Mesendoderm (in vitro differentiated cells): ENCODE measurements at regions not wholly inside any gene's neighbourhood (a gene's known extent, or its start where the extent isn't known, plus 50 kb on each side); places are given as distances from the start of the nearest gene placed in this dataset.

Experiments used
- DNase-seq: peaks from one replicate; pipeline ENCODE4 v3.0.0; 2013
- H2AK5ac ChIP-seq: 2 replicates; pipeline ENCODE4 v1.6.1; 2013; ENCODE audit warnings: low read length, inconsistent platforms
- H2BK120ac ChIP-seq: 2 replicates; pipeline ENCODE4 v1.6.1; 2013; ENCODE audit warnings: low read depth, mild to moderate bottlenecking, low read length, moderate library complexity, mixed read lengths
- H2BK15ac ChIP-seq: replicated peaks from 2 replicates; pipeline ENCODE4 v1.6.1; 2013; ENCODE audit warnings: low read depth, mild to moderate bottlenecking, moderate library complexity
- H2BK5ac ChIP-seq: 2 replicates; pipeline ENCODE4 v1.6.1; 2013; ENCODE audit warnings: low read length, inconsistent platforms
- H3K18ac ChIP-seq: 2 replicates; pipeline ENCODE4 v1.6.1; 2013; ENCODE audit warnings: mild to moderate bottlenecking, low read length, mixed read lengths
- H3K23ac ChIP-seq: one replicate; pipeline ENCODE4 v1.6.1; 2013; ENCODE audit warnings: low read length
- H3K27ac ChIP-seq: 2 replicates; pipeline ENCODE4 v1.5.1; 2013; ENCODE audit warnings: low read depth, mild to moderate bottlenecking, inconsistent platforms, low read length, moderate library complexity
- H3K27me3 ChIP-seq: 2 replicates; pipeline ENCODE4 v1.6.1; 2013; ENCODE audit warnings: low read length, control low read depth, mild to moderate bottlenecking, inconsistent platforms; ENCODE audit not compliant: insufficient read depth, poor library complexity
- H3K36me3 ChIP-seq: 2 replicates; pipeline ENCODE4 v1.6.1; 2013; ENCODE audit warnings: low read length, inconsistent platforms; ENCODE audit not compliant: control insufficient read depth, insufficient read depth
- H3K4ac ChIP-seq: one replicate; pipeline ENCODE4 v1.6.1; 2013; ENCODE audit warnings: low read depth, mild to moderate bottlenecking, low read length, moderate library complexity
- H3K4me1 ChIP-seq: 2 replicates; pipeline ENCODE4 v1.6.1; 2013; ENCODE audit warnings: low read depth, low read length, inconsistent platforms; ENCODE audit not compliant: control insufficient read depth
- H3K4me2 ChIP-seq: 2 replicates; pipeline ENCODE4 v1.6.1; 2013; ENCODE audit warnings: low read length
- H3K4me3 ChIP-seq: 2 replicates; pipeline ENCODE4 v1.5.1; 2013; ENCODE audit warnings: mild to moderate bottlenecking, low read length
- H3K56ac ChIP-seq: one replicate; pipeline ENCODE4 v1.6.1; 2013; ENCODE audit warnings: low read length
- H3K79me1 ChIP-seq: 2 replicates; pipeline ENCODE4 v1.6.1; 2013; ENCODE audit warnings: low read length, inconsistent platforms
- H3K79me2 ChIP-seq: 2 replicates; pipeline ENCODE4 v1.6.1; 2013; ENCODE audit warnings: mild to moderate bottlenecking, low read length; ENCODE audit not compliant: control insufficient read depth, insufficient read depth
- H3K9ac ChIP-seq: 2 replicates; pipeline ENCODE4 v1.6.1; 2013; ENCODE audit warnings: low read length, inconsistent platforms
- H4K5ac ChIP-seq: one replicate; pipeline ENCODE4 v1.6.1; 2013; ENCODE audit warnings: low read length
- H4K8ac ChIP-seq: one replicate; pipeline ENCODE4 v1.6.1; 2013; ENCODE audit warnings: low read depth, mild to moderate bottlenecking, control low read depth, low read length, moderate library complexity
- WGBS: extraction: QIAGEN DNeasy Blood & Tissue Kit; methylation state at CpG from one replicate; pipeline ENCODE4 v1.1.7; 2013; ENCODE audit warnings: low lambda C conversion rate, missing lambda C conversion rate; ENCODE audit not compliant: insufficient coverage; ENCODE audit errors: extremely low coverage; 5-methylcytosine and 5-hydroxymethylcytosine counted together

DNA sequence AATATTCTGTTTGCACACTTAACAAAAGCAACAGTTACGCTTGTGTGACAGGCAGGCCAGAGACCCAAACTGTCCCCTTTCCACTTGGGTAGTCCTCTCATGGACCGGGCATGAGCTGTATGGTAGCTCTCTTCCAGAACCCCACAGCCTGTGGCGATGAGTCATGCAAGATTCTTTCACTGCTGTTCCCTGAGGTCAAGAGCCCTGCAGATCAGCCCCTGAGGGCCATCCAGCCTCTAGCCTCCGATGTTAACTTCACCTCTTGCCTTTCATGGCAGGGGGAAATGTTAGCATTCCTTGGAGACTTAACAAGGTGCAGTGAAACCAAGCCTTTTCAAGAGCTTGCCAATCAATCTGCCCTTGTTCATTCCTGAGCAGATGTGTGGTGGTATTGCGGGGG is 63.2 kb upstream of the DEUP1 start:
- no peak overlapping the region for H2BK120ac ChIP-seq
- H3K23ac ChIP-seq: no peak overlapping the region

DNA sequence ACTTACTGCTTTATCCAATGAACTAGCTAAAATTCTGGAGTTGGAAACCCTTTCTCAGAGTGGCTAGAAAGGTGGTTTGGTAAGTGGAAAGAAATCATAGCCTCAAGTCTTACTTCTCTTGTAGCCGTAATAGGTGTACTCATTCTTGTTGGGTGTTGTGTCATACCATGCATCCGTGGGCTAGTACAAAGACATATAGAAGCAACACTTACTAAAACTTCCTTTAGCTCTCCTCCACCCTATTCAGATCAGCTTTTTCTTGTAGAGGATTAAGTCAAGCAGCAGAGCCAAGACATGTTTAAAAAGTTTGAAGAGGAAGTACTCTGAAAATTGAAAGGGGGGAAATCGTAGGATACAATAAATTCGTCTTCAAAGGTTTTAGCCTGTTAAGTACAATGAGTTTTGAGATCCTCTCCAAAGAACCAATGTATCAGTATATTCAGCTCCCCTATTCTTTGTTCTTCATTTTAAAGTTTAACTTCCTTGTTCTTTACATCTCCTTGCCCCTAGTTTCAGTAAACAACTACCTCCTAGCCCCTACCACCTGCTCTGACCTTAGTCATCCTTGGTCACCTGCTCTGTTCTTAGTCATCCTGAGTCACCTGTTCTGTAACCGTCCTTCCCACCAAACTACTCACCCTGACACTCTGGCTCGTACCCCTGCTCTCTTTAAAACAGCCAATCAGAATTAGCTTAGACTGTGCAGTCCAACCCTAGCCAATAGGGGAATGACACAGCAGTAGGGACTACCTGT is 62.1 kb upstream of the DEUP1 start:
- no peak overlapping the region for H2BK120ac ChIP-seq
- H3K4me2 ChIP-seq: no peak overlapping the region
- DNase-seq: no peak
- no peak overlapping the region for H2AK5ac ChIP-seq
- H3K23ac ChIP-seq: no peak overlapping the region
- H3K18ac ChIP-seq: no peak overlapping the region
- no peaks in the 10 kb centered on the region for H3K4me1 ChIP-seq
- H3K9ac ChIP-seq: no peak overlapping the region
- no peak overlapping the region for H4K8ac ChIP-seq
- no peak overlapping the region for H3K56ac ChIP-seq
- H3K27me3 ChIP-seq: peaks cover 1% of the 10 kb centered on the region
- H2BK5ac ChIP-seq: no peak overlapping the region
- H3K79me2 ChIP-seq: no peaks in the 10 kb centered on the region
- H4K5ac ChIP-seq: no peak overlapping the region
- no peak overlapping the region for H3K27ac ChIP-seq
- no peak overlapping the region for H3K4me3 ChIP-seq
- no peaks in the 10 kb centered on the region for H3K36me3 ChIP-seq
- no peaks in the 10 kb centered on the region for H3K79me1 ChIP-seq
- H2BK15ac ChIP-seq: no peak overlapping the region
- WGBS: no CpG with 5 or more reads among the region's 6 CpGs
- H3K4ac ChIP-seq: no peak overlapping the region

More for the DNA sequence above, 63.2 kb upstream of the DEUP1 start:
- H4K5ac ChIP-seq: no peak overlapping the region
- no peak overlapping the region for H2BK5ac ChIP-seq
- H3K4me1 ChIP-seq: no peaks in the 10 kb centered on the region
- no peak overlapping the region for H3K56ac ChIP-seq
- no peak overlapping the region for H4K8ac ChIP-seq
- peak; percentile 35 for DNase-seq
- no peak overlapping the region for H3K18ac ChIP-seq
- no CpG with 5 or more reads among the region's 5 CpGs for WGBS
- H3K4me2 ChIP-seq: no peak overlapping the region
- H3K27me3 ChIP-seq: peaks cover 1% of the 10 kb centered on the region
- no peaks in the 10 kb centered on the region for H3K79me1 ChIP-seq
- H3K4ac ChIP-seq: no peak overlapping the region
- H3K9ac ChIP-seq: no peak overlapping the region
- no peaks in the 10 kb centered on the region for H3K79me2 ChIP-seq
- H2AK5ac ChIP-seq: no peak overlapping the region
- H2BK15ac ChIP-seq: no peak overlapping the region
- no peak overlapping the region for H3K4me3 ChIP-seq
- H3K27ac ChIP-seq: no peak overlapping the region
- H3K36me3 ChIP-seq: no peaks in the 10 kb centered on the region

DNA sequence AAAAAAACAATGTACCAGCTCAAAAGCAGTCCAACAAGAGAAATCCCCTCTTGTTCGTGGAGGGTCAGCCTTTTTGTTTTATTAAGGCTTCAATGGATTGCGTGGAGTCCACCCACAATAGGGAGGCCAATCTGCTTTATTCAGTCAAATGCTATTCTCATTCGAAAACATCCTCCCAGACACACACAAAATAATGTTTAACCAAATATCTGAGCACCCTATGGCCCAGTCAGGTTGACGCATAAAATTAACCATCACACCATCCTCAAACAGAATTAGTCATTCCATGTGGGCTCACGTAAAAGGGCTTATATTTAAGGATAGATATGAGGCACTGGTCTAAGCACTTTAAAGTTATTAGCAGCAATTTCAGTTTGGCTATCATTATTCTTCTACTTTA is 58.9 kb upstream of the DEUP1 start:
- no peak overlapping the region for H3K9ac ChIP-seq
- no peak overlapping the region for H4K5ac ChIP-seq
- no peak overlapping the region for H3K56ac ChIP-seq
- WGBS: no CpG with 5 or more reads among the region's 5 CpGs
- H3K23ac ChIP-seq: no peak overlapping the region
- H3K27ac ChIP-seq: no peak overlapping the region
- no peak overlapping the region for H4K8ac ChIP-seq
- H2BK120ac ChIP-seq: no peak overlapping the region
- no peak overlapping the region for H3K4me3 ChIP-seq
- H3K79me1 ChIP-seq: no peaks in the 10 kb centered on the region
- H2BK15ac ChIP-seq: no peak overlapping the region
- H2AK5ac ChIP-seq: no peak overlapping the region
- no peaks in the 10 kb centered on the region for H3K79me2 ChIP-seq
- no peak overlapping the region for H3K18ac ChIP-seq
- no peak overlapping the region for H2BK5ac ChIP-seq
- no peaks in the 10 kb centered on the region for H3K4me1 ChIP-seq
- H3K36me3 ChIP-seq: no peaks in the 10 kb centered on the region
- no peak for DNase-seq
- no peak overlapping the region for H3K4me2 ChIP-seq
- H3K4ac ChIP-seq: no peak overlapping the region
- H3K27me3 ChIP-seq: peaks cover 1% of the 10 kb centered on the region

DNA sequence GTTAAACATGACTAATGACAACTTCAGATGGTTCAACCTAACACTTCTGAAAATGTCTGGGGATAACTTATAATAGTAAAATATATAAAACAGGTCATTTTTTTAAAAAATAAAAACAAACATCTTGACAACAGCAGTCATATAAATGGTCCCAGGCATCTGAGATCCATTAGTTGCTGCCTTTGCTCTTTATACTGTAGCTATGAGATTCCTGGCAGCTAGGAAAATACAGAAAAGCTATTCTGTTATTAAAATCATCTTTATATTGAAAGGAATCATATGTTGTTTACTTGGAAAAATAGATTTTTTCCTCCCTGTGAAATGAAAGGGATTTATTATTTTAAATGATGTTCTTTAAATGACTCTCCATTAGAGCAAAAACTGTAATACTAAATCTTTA is 55.7 kb upstream of the DEUP1 start:
- Histone ChIP-seq H2BK120ac (no peak overlapping the region), H2AK5ac (no peak overlapping the region), H3K27ac (no peak overlapping the region), H3K79me1 (no peaks in the 10 kb centered on the region), H3K9ac (no peak overlapping the region), H3K56ac (no peak overlapping the region), H3K4me1 (no peaks in the 10 kb centered on the region), H3K4ac (no peak overlapping the region), H3K4me3 (no peak overlapping the region), H4K5ac (no peak overlapping the region), H3K23ac (no peak overlapping the region), H3K4me2 (no peak overlapping the region), H4K8ac (no peak overlapping the region), H3K27me3 (peaks cover 1% of the 10 kb centered on the region), H2BK15ac (no peak overlapping the region), H3K79me2 (no peaks in the 10 kb centered on the region), H3K18ac (no peak overlapping the region), H3K36me3 (no peaks in the 10 kb centered on the region), H2BK5ac (no peak overlapping the region)
- DNase-seq: no peak

DNA sequence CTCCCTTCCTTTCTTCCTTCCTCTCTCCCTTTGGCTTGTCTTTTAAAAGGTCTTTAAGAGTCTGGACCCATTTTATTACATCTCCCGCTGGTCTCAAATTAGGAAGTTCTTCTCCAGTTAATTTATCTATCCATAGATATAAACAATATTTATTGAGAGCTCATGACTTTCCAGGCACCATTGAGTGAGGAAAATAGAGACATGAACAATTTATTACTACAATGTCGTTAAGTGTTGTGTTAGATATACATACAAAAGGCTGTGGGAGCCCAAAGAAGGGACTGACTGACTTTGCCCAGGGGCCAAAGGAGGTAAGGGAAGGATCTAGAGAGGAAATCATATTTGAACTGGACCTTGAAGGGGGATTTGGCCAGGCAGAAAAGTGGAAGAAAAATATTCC is 51.6 kb upstream of the DEUP1 start:
- Histone ChIP-seq H4K5ac (no peak overlapping the region), H3K9ac (no peak overlapping the region), H3K56ac (no peak overlapping the region), H2BK5ac (no peak overlapping the region), H3K4me1 (no peaks in the 10 kb centered on the region), H3K27me3 (no peaks in the 10 kb centered on the region), H3K79me1 (no peaks in the 10 kb centered on the region), H4K8ac (no peak overlapping the region), H2BK120ac (no peak overlapping the region), H3K23ac (no peak overlapping the region), H3K18ac (no peak overlapping the region), H3K79me2 (no peaks in the 10 kb centered on the region), H3K4ac (no peak overlapping the region), H3K4me2 (no peak overlapping the region), H2BK15ac (no peak overlapping the region), H2AK5ac (no peak overlapping the region), H3K36me3 (no peaks in the 10 kb centered on the region), H3K4me3 (no peak overlapping the region), H3K27ac (no peak overlapping the region)
- no peak for DNase-seq
- WGBS: no CpG with 5 or more reads among the region's 2 CpGs

DNA sequence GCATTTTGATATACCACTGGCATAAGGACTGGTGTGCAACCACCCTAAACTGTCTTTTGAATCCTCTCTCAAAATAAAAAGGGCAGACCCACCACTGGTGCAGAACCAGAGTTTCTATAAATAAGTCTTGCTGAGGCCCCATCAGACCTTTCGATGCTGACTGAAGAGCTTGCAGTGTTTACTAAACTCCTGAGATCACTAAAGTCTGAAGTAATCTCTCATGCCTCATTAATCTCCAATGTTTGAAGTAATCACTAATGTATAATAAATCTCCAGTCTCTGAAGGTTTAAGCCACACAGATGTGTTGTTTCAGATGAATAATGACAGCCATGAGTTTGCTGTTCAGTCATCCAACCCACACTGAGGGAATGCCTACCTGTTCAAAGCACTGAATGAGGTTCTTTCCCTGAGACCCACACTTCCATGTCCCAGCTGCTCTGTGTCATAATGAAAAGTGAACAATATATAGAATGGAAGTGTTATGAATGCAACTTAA is 50.6 kb upstream of the DEUP1 start:
- H4K8ac ChIP-seq: no peak overlapping the region
- WGBS: no CpG with 5 or more reads among the region's 1 CpG
- no peak overlapping the region for H4K5ac ChIP-seq
- H3K9ac ChIP-seq: no peak overlapping the region
- no peak overlapping the region for H3K27ac ChIP-seq
- no peak overlapping the region for H3K4me2 ChIP-seq
- H3K27me3 ChIP-seq: no peaks in the 10 kb centered on the region
- H2BK5ac ChIP-seq: no peak overlapping the region
- H3K79me1 ChIP-seq: no peaks in the 10 kb centered on the region
- H3K18ac ChIP-seq: no peak overlapping the region
- H3K79me2 ChIP-seq: no peaks in the 10 kb centered on the region
- no peak overlapping the region for H2BK120ac ChIP-seq
- no peak overlapping the region for H2BK15ac ChIP-seq
- no peak overlapping the region for H2AK5ac ChIP-seq
- H3K23ac ChIP-seq: no peak overlapping the region
- H3K56ac ChIP-seq: no peak overlapping the region
- no peak for DNase-seq
- no peaks in the 10 kb centered on the region for H3K4me1 ChIP-seq
- H3K4me3 ChIP-seq: no peak overlapping the region
- H3K4ac ChIP-seq: no peak overlapping the region
- H3K36me3 ChIP-seq: no peaks in the 10 kb centered on the region
